ENCODE measurements at regions not wholly inside any gene's neighbourhood (a gene's known extent, or its start where the extent isn't known, plus 50 kb on each side); places are given as distances from the start of the nearest gene placed in this dataset.

- in situ Hi-C loops (cut with MboI; ENCODE audit: low sequenced_read_pairs, unreplicated experiment): loop anchor here (10.0 kb wide), 1 partner anchor 626 kb away; no protein-coding TSS in a partner anchor
- no peak for TF ChIP-seq CTCF (IDR thresholded peaks at IDR 0.05; ENCODE audit: borderline replicate concordance, control extremely low read depth, extremely low read depth, insufficient read depth, missing control alignments)
Observed at GRCh38 chr1:87940421-87940820, 611.7 kb downstream of the LMO4 start.

GRCh38 chr1:87941337-87941946 is 612.8 kb downstream of the LMO4 start:
- TF ChIP-seq CTCF (IDR thresholded peaks at IDR 0.05; ENCODE audit: borderline replicate concordance, control extremely low read depth, extremely low read depth, insufficient read depth, missing control alignments): no peak
- no peak for DNase-seq (ENCODE audit: low spot score)
- in situ Hi-C loops (cut with MboI; ENCODE audit: low sequenced_read_pairs, unreplicated experiment): loop anchor here (10.0 kb wide), 1 partner anchor 627 kb away; no protein-coding TSS in a partner anchor

More at GRCh38 chr1:87940421-87940820, 611.7 kb downstream of the LMO4 start:
- DNase-seq (ENCODE audit: low spot score): no peak

- in situ Hi-C loops (cut with MboI; ENCODE audit: low sequenced_read_pairs, unreplicated experiment): loop anchor here (10.0 kb wide), 1 partner anchor 627 kb away; no protein-coding TSS in a partner anchor
- no peak for TF ChIP-seq CTCF (IDR thresholded peaks at IDR 0.05; ENCODE audit: borderline replicate concordance, control extremely low read depth, extremely low read depth, insufficient read depth, missing control alignments)
- DNase-seq (ENCODE audit: low spot score): no peak
Observed at GRCh38 chr1:87942165-87942564, 613.5 kb downstream of the LMO4 start.

GRCh38 chr1:87949711-87950110 is 621.0 kb downstream of the LMO4 start:
- TF ChIP-seq CTCF (IDR thresholded peaks at IDR 0.05; ENCODE audit: borderline replicate concordance, control extremely low read depth, extremely low read depth, insufficient read depth, missing control alignments): no peak
- in situ Hi-C loops (cut with MboI; ENCODE audit: low sequenced_read_pairs, unreplicated experiment): loop anchor here (10.0 to 25.0 kb wide), 2 partner anchors 635 to 812 kb away; no protein-coding TSS in a partner anchor
- DNase-seq (ENCODE audit: low spot score): no peak

- DNase-seq (ENCODE audit: low spot score): no peak
- in situ Hi-C loops (cut with MboI; ENCODE audit: low sequenced_read_pairs, unreplicated experiment): loop anchor here (25.0 kb wide), 1 partner anchor 813 kb away; no protein-coding TSS in a partner anchor
- no peak for TF ChIP-seq CTCF (IDR thresholded peaks at IDR 0.05; ENCODE audit: borderline replicate concordance, control extremely low read depth, extremely low read depth, insufficient read depth, missing control alignments)
Observed at GRCh38 chr1:87950369-87950768, 621.7 kb downstream of the LMO4 start.

GRCh38 chr1:87951409-87951808 is 622.7 kb downstream of the LMO4 start:
- in situ Hi-C loops (cut with MboI; ENCODE audit: low sequenced_read_pairs, unreplicated experiment): loop anchor here (25.0 kb wide), 1 partner anchor 814 kb away; no protein-coding TSS in a partner anchor
- TF ChIP-seq CTCF (IDR thresholded peaks at IDR 0.05; ENCODE audit: borderline replicate concordance, control extremely low read depth, extremely low read depth, insufficient read depth, missing control alignments): no peak
- DNase-seq (ENCODE audit: low spot score): no peak
